ENCODE measurements at regions not wholly inside any gene's neighbourhood (a gene's known extent, or its start where the extent isn't known, plus 50 kb on each side); places are given as distances from the start of the nearest gene placed in this dataset.

- TF ChIP-seq CTCF (IDR thresholded peaks at IDR 0.05) (no peak), EP300 (IDR thresholded peaks at IDR 0.05) (no peak), POLR2A (IDR thresholded peaks at IDR 0.05) (no peak)
These were observed 65.7 kb upstream of the FOXC1 start for GRCh38 chr6:1544000-1544399.
